K562 (cell line): ENCODE measurements at regions not wholly inside any gene's neighbourhood (a gene's known extent, or its start where the extent isn't known, plus 50 kb on each side); places are given as distances from the start of the nearest gene placed in this dataset.

Source experiments
- ATAC-seq: fragments of 200-7000 bp; cut with Tn5 transposase; 3 replicates; pipeline ENCODE4 v1.9.1; 2020; ENCODE audit warnings: moderate library complexity
- BruUV-seq: library from RNA; stranded (reverse); fragments of 400-500 nt; replicated peaks from 2 replicates; lab custom pipeline; 2021; lab: Mats Ljungman, UMichigan
- CTCF ChIA-PET: fragments of 300-600 bp; formaldehyde crosslinking; extraction: SDS; loops from one replicate; lab custom pipeline; 2021; ENCODE audit warnings: low intra/inter-chr PET ratio; lab: Yijun Ruan, JAX
- POLR2A ChIA-PET: fragments of 300-600, 350-650 bp; sonication (Branson Sonifier 250); formaldehyde crosslinking; extraction: SDS; loops from one replicate; lab custom pipeline; 2021; ENCODE audit warnings: antibody characterized with exemption, inconsistent platforms; lab: Yijun Ruan, JAX
- DNase-seq, 4 experiments: peaks; one replicate each; pipeline versions ENCODE4 v3.0.0 to v3.0.0-alpha.2; 2011 to 2018; ENCODE audit warnings: low spot score in 3 of 4, mixed read lengths in 3 of 4; ENCODE audit errors: extremely low read depth in 1 of 4
- FAIRE-seq: peaks from 2 replicates; lab custom pipeline; 2011; peaks lifted over from hg19 to GRCh38; lab: Jason Lieb, UNC
- H2AFZ ChIP-seq: 2 replicates; pipeline ENCODE4 v1.6.0; 2011; ENCODE audit warnings: low read depth, low read length, control low read depth, inconsistent platforms
- H3K27ac ChIP-seq: fragments of 200-600 bp; 3 replicates; pipeline ENCODE4 v1.8.0; 2011; ENCODE audit warnings: low read depth, mild to moderate bottlenecking, control low read depth, inconsistent platforms, low read length, moderate library complexity, mixed read lengths; ENCODE audit errors: extremely low read depth
- H3K27me3 ChIP-seq, 2 experiments: fragments of 300-600 bp in 1 of 2; 2 replicates in 1 of 2; 3 replicates in 1 of 2; pipeline versions ENCODE4 v1.6.0 to v1.8.0; 2011; ENCODE audit warnings: inconsistent platforms in 2 of 2, low read length in 2 of 2, mild to moderate bottlenecking in 1 of 2, mixed read lengths in 1 of 2, moderate library complexity in 1 of 2; ENCODE audit not compliant: control insufficient read depth in 2 of 2, insufficient read depth in 2 of 2
- H3K36me3 ChIP-seq: fragments of 300-600 bp; 3 replicates; pipeline ENCODE4 v1.8.0; 2011; ENCODE audit warnings: mild to moderate bottlenecking, low read length, inconsistent platforms; ENCODE audit not compliant: control insufficient read depth, insufficient read depth
- H3K4me1 ChIP-seq, 2 experiments: fragments of 200-600 bp in 1 of 2; replicated peaks in 1 of 2; 2 replicates in 1 of 2; 3 replicates in 1 of 2; pipeline versions ENCODE4 v1.5.1 to v1.8.0; 2011; ENCODE audit warnings: inconsistent platforms in 2 of 2, low read length in 2 of 2, mild to moderate bottlenecking in 1 of 2, mixed read lengths in 1 of 2, moderate library complexity in 1 of 2; ENCODE audit not compliant: control insufficient read depth in 2 of 2, insufficient read depth in 2 of 2
- H3K4me2 ChIP-seq: 2 replicates; pipeline ENCODE4 v1.6.1; 2011; ENCODE audit warnings: low read length, control low read depth, inconsistent platforms, mixed read lengths; ENCODE audit not compliant: insufficient read depth
- H3K4me3 ChIP-seq: fragments of 200-600 bp; sonication (generic), shearing (Covaris generic); 2 replicates; pipeline ENCODE4 v1.5.1; 2016; ENCODE audit warnings: control low read depth, inconsistent platforms
- H3K79me2 ChIP-seq: fragments of 200-600 bp; 3 replicates; pipeline ENCODE4 v1.8.0; 2011; ENCODE audit warnings: low read length, inconsistent platforms; ENCODE audit not compliant: control insufficient read depth, insufficient read depth
- H3K9ac ChIP-seq, 2 experiments: 2 replicates each; pipeline versions ENCODE4 v1.6.0 to v1.6.1; 2011; ENCODE audit warnings: low read depth in 2 of 2, low read length in 2 of 2, control low read depth in 1 of 2, inconsistent platforms in 1 of 2, mild to moderate bottlenecking in 1 of 2, mixed read lengths in 1 of 2; ENCODE audit not compliant: insufficient read depth in 1 of 2
- H3K9me1 ChIP-seq: one replicate; pipeline ENCODE4 v1.6.0; 2011; ENCODE audit warnings: inconsistent platforms, mild to moderate bottlenecking, low read length, moderate library complexity; ENCODE audit not compliant: control insufficient read depth, insufficient read depth
- H3K9me3 ChIP-seq: replicated peaks from 2 replicates; pipeline ENCODE4 v1.5.1; 2011; ENCODE audit warnings: low read depth, low read length, inconsistent platforms; ENCODE audit not compliant: control insufficient read depth, insufficient read depth
- H4K20me1 ChIP-seq: replicated peaks from 2 replicates; pipeline ENCODE4 v1.6.1; 2011; ENCODE audit warnings: low read length, inconsistent platforms, mixed read lengths; ENCODE audit not compliant: control insufficient read depth, insufficient read depth
- BHLHE40 ChIP-seq: IDR thresholded peaks from 2 replicates; pipeline ENCODE4 v1.6.1; 2011; ENCODE audit warnings: low read length, improper control_type of control experiment
- CBFA2T2 ChIP-seq: fragments of 450-650 bp; conservative IDR thresholded peaks from 2 replicates; pipeline ENCODE4 v1.6.1; 2017; ENCODE audit warnings: mild to moderate bottlenecking
- ILF3 ChIP-seq: fragments of 450-650 bp; IDR thresholded peaks from 2 replicates; pipeline ENCODE4 v1.6.1; 2018; ENCODE audit warnings: antibody characterized with exemption, mild to moderate bottlenecking, moderate library complexity, borderline replicate concordance
- KHSRP ChIP-seq: fragments of 450-650 bp; IDR thresholded peaks from 2 replicates; pipeline ENCODE4 v1.6.1; 2017
- RBM17 ChIP-seq: fragments of 200-400 bp; formaldehyde crosslinking; IDR thresholded peaks from 2 replicates; pipeline ENCODE4 v1.6.1; 2017; ENCODE audit warnings: low read depth, mild to moderate bottlenecking, low read length, borderline replicate concordance
- RERE ChIP-seq: sonication (generic); formaldehyde crosslinking; IDR thresholded peaks from 2 replicates; pipeline ENCODE4 v1.8.0; 2023; ENCODE audit warnings: missing genetic modification reagents, mild to moderate bottlenecking, borderline replicate concordance
- RFX1 ChIP-seq: fragments of 450-650 bp; IDR thresholded peaks from 2 replicates; pipeline ENCODE4 v1.6.1; 2016; ENCODE audit warnings: mild to moderate bottlenecking, moderate library complexity
- ZBTB1 ChIP-seq: sonication (generic); formaldehyde crosslinking; IDR thresholded peaks from 2 replicates; pipeline ENCODE4 v1.8.1; 2023; ENCODE audit warnings: missing genetic modification reagents, low read depth, mild to moderate bottlenecking, borderline replicate concordance
- ZBTB2 ChIP-seq: fragments of 450-650 bp; IDR thresholded peaks from 2 replicates; pipeline ENCODE4 v1.6.1; 2016; ENCODE audit warnings: antibody characterized with exemption
- ZNF239 ChIP-seq: fragments of 250-450 bp; sonication (Bioruptor Pico); IDR thresholded peaks from 2 replicates; pipeline ENCODE4 v1.4.0; 2020; ENCODE audit warnings: mild to moderate bottlenecking
- ZNF253 ChIP-seq: fragments of 250-450 bp; sonication (Bioruptor Pico); conservative IDR thresholded peaks from 2 replicates; pipeline ENCODE4 v1.6.1; 2021; ENCODE audit warnings: mild to moderate bottlenecking
- WGBS: fragments of 100-300 bp; shearing (Covaris generic); methylation state at CpG from one replicate; pipeline ENCODE4 v1.1.6; 2016; ENCODE audit warnings: low coverage, mixed read lengths; ENCODE audit not compliant: insufficient coverage; ENCODE audit errors: missing lambda C conversion rate; 5-methylcytosine and 5-hydroxymethylcytosine counted together
- in situ Hi-C: fragments of 300-500 bp; cut with MboI; formaldehyde crosslinking; loops from 4 replicates; pipeline ENCODE4 v1.15.0; 2018; ENCODE audit warnings: inconsistent platforms, mixed read lengths
- intact Hi-C: fragments of 100-400 bp; cut with micrococcal nuclease; formaldehyde crosslinking; loops from 2 replicates; pipeline ENCODE4 v1.14.2; 2022

- Histone ChIP-seq H3K27ac (no peak overlapping the region), H3K27me3 (no peaks in the 10 kb centered on the region), H3K9me3 (peaks cover 1% of the 10 kb centered on the region), H4K20me1 (no peaks in the 10 kb centered on the region), H3K36me3 (no peaks in the 10 kb centered on the region), H3K4me3 (no peak overlapping the region), H3K4me2 (no peak overlapping the region), H3K9ac (no peak overlapping the region), H3K4me1 (no peaks in the 10 kb centered on the region), H2AFZ (no peak overlapping the region), H3K79me2 (no peaks in the 10 kb centered on the region), H3K9me1 (no peaks in the 10 kb centered on the region)
- 3% methylated on average over 1 of the region's 1 CpG for WGBS
- in situ Hi-C loops, result no loop called here
- ChIA-PET CTCF (no interaction called here), POLR2A (no interaction called here)
- TF ChIP-seq ZNF239 (CRISPR knock-in tag) (no peak), ZNF253 (CRISPR knock-in tag) (no peak), RBM17 (no peak), KHSRP (no peak), ILF3 (no peak), CBFA2T2 (no peak), RERE (CRISPR knock-in tag) (no peak), ZBTB1 (CRISPR knock-in tag) (no peak), BHLHE40 (no peak), RFX1 (no peak), ZBTB2 (no peak)
- no peak for DNase-seq
- no TSS peak for BruUV-seq
- no peak for FAIRE-seq
- intact Hi-C loops, result no loop called here
- no peak for ATAC-seq
Observed at GRCh38 chr7:137172105-137172590, 171.4 kb downstream of the PTN start.
